Heart left ventricle (tissue), 13 donors: ENCODE measurements at regions not wholly inside any gene's neighbourhood (a gene's known extent, or its start where the extent isn't known, plus 50 kb on each side); places are given as distances from the start of the nearest gene placed in this dataset.

Source experiments
- CTCF ChIP-seq, 12 donors: fragments of 200-600 bp; sonication (generic) in 4 of 12; IDR thresholded peaks; one replicate each; pipeline versions ENCODE4 v1.5.0 to v1.8.0; 2018 to 2022; ENCODE audit warnings: antibody characterized with exemption in 12 of 12, mild to moderate bottlenecking in 5 of 12
- POLR2A ChIP-seq, 2 donors: fragments of 450-650 bp; IDR thresholded peaks; one replicate each; pipeline ENCODE4 v1.6.1; 2017; ENCODE audit warnings: antibody characterized with exemption in 2 of 2, mild to moderate bottlenecking in 2 of 2, moderate library complexity in 2 of 2
- donor health status: ischemic (EF 13 %, LVEDD 7.1; RV severe dilation, severe dysfunction).
- donor health status: DM: no; HTN: yes; CAD: no.
- donor health status: DM: no; HTN: no; CAD: no.
- donor health status: ischemic (EF 25% LVEDD 6.9; RV normal size, moderate dysfunction).
- donor health status: ischemic (EF 25% LVEDD 5.7; RV mildly dilated, moderate dysfunction).
- donor health status: ischemic (EF 35%, LVEDD 5.7; RV mildly dilated, moderate dysfunction).
- donor health status: nonischemic (EF 11% LVEDD 7.7; RV severe dilation, severe dysfunction).
- donor health status: DM: yes; HTN: yes; CAD: no.
- donor health status: PGD.
- donor health status: ischemic (EF 29% LVEDD 5.4; RV normal size, mild dysfunction).
- donor health status: nonischemic (EF 23%, LVEDD 6.1; RV moderate dilation, normal function).

GRCh38 chr5:174623433-174624019 lies 100.9 kb upstream of the MSX2 start:
- TF ChIP-seq POLR2A (IDR thresholded peaks at IDR 0.05) (no peak), CTCF (IDR thresholded peaks at IDR 0.05) (no peak)
